ENCODE measurements at regions not wholly inside any gene's neighbourhood (a gene's known extent, or its start where the extent isn't known, plus 50 kb on each side); places are given as distances from the start of the nearest gene placed in this dataset.
"Not testable (repeated sequence)": the region's sequence is repeated elsewhere in the genome, so short reads cannot be mapped to it uniquely, and the experiment has no call there.

DNA sequence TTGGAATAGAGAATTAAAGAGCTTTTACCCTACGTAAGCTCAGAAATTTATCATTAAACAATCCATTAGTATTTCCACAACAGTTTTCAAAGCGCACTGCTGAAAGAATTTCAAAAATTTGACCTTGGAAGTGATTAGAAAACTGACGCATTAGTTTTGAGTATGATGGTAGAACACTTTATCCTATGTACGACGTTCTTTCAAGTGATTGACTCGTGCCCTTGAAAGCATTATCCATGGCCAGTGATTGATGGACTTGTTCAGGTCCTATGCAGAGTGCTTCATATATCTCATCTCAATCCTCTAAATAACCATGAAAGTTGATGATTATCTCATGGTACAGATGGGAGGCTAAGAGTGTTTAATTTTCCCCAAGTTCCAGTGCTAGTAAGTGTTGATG lies 697.2 kb downstream of the USP25 start:
- DNase-seq: no peak

DNA sequence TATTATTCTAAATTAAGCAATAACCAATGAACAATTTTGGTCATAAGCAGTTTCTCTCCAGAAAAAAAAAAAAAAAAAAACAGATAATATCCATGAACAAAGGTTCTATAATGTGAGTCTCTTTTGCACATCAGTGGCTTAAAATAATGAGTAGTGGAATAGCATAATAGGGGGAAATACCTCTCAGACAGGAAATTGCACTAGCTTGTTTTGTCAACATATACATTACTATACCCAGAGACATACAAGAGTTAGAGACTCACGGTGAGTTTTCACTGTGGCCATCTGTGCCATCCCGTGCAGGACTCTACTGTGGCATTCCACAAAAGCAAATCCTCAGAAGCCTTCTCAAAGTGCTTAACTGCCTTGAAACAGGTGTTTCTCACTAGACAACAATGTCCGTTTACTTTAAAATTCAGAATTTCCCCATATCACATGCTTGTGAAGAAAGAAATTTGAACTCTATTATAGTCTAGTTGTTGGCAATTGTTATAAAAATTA lies 697.9 kb downstream of the USP25 start:
- no peak for DNase-seq

DNA sequence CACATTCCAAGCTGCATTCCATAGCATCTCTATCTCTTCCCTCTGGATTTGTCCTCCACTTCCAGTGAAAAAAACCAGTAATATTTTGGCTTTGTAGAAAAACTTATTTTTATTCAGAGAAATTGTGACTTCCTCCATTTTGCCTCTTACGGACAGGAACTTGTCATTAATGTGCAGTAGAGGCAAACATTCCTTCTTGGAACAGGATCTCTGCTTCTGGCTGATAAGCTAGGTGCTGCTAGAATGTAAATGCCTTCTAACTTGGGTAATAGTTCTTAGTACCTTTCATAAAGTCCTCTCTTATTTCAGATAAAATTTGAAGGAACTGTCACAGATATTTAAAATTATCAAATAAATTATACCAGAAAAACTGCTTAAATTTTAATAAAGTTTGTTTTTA lies 707.8 kb downstream of the USP25 start:
- DNase-seq: no peak

DNA sequence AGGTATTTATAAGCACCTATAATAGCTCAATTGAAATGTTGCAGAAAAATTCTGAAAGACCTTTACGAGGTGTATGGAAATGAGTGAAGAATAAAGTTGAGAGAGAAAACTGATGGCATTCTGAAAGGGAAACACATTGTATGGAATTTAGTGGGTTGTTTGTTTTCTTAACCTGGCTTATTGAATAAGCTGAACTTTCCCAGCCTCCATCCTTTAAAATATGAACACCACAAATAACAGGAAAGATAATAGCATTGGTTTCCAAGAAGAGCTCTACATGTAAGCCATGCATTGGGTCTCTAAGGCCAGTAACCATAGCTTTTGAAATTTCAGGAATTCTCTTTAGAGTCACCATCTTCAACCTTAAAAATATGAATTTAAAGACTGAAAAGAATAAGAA lies 709.0 kb downstream of the USP25 start:
- DNase-seq: no peak

DNA sequence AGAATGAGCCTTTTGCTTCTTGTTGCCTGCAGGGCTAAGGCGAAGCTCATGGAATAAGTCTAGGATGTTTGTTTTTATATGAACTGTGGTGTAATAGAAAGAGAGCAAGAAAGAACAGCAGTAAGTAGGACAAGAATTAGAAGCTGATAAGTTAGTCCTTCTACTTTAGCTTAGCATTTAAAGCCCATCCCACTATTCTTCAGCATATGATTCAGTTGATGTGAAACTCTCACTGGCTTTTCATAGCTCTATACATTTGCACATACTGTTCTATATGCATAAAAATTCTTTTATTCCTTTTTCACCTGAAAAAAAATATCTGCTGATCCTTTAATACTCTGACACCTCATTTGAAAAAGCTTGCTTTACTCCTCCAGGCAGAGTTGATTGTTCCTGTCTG lies 712.0 kb downstream of the USP25 start:
- no peak for DNase-seq

DNA sequence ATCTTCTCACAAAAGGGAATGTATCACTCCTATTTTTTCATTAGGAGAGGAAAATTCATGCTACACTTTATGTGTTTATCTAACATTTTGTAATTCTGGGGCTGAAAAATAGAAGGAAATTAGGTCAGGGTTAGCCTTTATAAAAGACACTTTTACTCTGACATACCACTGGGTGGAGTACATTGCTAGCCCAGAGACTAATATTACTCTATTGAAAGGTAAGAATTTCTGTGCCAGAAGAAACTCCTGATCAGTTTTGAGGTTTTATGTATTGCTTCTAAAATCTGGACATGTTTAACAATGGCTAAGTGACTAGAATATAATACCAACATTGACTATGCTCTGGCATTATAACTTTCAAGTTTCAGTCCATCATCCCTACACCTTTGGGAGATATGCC lies 724.6 kb downstream of the USP25 start:
- DNase-seq: no peak

DNA sequence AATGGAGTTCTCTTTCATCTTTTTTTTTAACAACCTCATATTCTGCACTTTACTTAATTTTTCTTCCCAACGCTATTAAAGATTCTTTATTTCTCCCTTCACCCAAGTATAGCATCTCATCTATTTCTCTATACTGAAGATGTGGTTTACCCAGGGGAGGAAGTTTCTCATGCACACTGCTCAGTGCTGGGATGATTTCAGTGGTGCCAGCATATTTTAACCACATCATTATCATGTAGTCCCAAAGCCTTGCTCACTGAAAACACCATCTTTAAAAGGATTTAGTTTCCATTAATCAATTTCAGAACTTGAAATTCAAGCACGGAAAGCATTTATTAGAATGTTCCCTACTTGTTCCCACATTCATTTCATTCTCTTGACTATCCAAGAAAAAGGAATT lies 725.7 kb downstream of the USP25 start:
- no peak for DNase-seq

DNA sequence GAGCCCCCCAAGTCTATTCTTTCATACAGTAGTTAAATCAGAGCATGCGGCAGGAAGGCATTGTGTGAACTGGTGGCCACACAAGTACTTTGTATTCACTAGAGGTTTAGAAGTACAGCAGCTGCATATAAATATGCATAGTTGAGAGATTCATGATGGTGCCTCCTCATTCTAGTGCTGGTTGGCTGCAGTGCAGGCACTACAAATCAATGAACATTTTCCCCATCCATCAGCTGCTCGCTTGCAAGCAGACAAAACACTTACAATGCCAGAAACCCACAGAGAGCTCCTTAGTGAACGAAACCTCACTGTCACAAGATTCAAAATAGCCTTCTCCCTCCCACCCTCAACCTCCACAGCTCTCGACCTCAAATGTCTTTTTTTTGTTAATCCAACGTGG lies 726.2 kb downstream of the USP25 start:
- no peak for DNase-seq

DNA sequence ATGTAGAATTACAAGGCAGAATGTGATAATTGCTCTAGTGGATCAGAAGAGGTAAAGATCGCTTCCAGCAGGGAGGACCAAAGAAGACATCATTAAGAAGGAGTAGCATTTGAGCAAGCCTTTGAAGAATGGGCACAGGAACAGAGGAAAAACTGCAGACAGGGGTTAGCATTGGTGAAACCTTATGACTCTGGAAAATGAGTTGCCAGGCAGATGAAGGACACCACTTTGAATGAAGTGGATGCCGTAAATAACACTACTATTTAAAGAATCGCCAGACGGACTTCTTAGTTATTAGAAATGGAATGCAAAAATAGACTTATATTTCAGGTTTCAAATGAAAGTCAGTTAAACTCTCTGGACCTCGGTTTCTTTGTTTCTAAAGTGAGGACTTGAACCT lies 727.7 kb downstream of the USP25 start:
- no peak for DNase-seq

DNA sequence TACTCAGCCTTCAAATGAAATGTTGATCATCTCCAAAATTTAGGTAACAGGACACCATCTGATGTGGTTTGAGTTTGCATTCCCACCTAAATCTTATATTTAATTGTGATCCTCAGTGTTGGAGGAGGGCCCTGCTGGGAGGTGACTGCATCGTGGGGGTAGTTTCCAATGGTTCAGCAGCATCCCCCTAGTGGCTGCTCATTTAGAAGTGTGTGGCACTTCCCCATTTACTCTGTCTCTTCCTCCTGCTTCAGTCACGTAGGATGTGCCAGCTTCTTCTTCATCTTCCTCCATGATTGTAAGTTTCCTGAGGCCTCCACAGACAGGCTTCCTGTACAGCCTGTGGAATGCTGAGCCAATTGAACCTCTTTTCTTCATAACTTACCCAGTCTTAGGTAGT lies 731.2 kb downstream of the USP25 start:
- DNase-seq: no peak

DNA sequence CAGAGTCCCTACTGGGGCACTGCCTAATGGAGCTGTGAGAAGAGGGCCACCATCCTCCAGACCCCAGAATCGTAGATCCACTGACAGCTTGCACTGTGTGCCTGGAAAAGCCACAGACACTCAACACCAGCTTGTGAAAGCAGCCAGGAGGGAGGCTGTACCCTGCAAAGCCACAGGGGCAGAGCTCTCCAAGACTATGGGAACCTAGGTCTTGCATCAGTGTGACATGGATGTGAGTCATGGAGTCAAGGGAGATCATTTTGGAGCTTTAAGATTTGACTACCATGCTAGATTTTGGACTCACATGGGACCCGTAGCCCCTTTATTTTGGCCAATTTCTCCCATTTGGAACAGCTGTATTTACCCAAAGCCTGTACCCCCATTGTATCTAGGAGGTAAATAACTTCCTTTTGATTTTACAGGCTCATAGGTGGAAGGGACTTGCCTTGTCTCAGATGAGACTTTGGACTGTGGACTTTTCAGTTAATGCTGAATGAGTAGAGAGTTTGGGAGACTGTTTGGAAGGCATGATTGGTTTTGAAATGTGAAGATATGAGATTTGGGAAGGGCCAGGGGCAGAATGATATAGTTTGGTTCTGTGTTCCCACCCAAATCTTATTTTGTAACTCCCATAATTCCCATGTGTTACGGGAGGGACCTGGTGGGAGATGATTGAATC lies 734.6 kb downstream of the USP25 start:
- not testable (repeated sequence) for DNase-seq

DNA sequence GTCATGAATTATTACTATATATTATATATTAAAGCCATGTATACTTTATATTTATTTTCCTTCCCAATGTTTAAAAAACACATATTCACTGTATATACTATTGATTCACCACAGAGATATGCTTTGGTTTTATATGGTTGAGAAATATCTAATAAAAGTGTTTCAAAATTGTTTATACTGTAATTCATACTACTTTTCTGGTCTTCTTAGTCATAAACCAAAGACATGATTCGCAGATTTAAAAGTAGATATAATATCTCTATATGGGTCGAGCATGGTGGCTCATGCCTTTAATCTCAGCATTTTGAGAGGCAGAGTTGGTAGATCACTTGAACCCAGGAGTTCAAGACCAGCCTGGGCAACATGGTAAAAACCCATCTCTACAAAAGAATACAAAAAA lies 738.4 kb downstream of the USP25 start:
- no peak for DNase-seq

DNA sequence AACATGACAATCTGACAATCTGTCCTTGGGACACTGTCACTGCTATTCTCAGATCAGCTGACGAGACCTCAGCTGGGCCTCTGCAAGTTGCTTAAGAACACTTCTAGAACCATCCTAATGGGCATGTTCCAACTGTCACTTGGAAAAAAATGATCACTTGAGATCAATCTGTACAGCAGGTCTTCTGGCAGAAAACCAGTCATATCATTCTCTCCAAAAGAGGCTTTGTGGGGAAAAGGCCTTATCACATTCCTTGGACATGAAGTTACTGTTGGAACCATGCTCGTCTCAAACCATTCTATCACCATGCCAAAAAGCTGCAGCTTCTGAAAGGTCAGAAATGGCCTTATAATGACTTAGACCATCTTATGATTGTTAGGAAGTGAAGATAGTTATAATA lies 744.2 kb downstream of the USP25 start:
- no peak for DNase-seq

DNA sequence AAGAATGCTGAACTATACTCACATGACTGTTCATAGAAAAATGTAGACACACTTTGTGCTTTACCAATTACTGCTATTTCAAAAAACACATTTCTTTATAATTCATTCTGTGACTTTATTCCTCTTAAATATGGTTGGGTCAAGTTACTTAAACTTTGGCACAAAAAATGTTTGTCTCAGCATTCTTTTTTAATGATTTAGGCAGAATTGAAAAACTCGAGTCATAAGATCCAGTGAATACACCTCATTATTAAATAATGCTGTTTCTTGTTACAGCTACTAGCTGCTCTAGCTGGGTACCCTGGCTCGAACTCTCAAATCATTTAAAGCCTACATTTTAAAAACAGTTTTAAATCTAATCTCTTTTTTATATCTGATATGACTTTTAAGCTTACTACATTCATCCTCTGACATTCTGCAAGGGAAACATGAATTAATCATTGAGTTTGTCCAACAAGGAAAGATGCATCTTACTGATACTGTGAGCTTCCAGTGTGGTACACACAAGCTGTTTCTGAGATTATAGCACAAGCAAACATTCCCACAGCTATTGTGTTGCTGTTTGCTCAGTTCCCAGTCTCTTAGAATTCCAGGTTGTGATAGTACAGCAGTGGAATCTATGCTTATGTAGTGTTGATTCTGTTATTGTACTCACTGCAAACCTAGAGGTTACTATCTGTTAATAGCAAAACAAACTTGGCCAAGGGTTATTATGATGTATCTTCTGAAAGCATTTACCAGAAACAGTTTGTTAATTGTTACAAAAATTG lies 746.5 kb downstream of the USP25 start:
- DNase-seq: no peak

DNA sequence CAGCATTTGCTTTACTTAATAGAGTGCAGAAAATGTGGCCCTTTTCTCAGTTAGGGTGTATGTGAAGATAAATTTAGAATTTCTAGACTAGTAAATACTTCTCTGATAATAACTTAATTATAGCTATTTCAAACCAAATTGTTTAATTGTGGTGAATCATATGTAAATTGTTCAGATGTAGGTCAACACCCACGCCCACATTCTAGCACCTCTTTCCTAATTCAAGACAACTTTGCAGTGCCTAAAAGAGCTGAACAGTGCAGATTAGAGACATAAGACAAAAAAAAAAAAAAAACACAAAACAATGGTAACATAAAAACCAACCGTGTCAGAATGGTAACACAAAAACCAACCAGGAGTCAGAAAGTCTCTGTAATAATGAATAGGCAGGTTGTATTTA lies 758.3 kb downstream of the USP25 start:
- DNase-seq: no peak

DNA sequence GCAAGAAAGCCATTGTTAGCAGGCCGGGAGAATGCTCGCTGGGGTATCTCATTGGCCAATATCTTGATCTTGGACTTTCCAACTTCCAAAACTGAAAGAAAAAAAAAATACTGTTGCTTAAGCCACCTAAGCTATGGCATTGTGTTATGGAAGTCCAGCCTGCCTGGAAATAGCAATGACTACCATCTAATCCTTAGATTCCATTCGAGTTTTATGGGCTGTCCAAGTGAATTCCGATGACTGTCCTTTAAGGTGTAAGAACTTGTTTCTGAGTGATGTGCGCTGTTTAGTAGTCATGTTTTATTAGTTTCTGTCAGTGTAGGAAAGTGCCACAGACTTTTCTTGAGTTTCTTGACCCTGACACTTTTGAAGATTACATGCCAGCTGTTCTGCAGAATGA lies 762.6 kb downstream of the USP25 start:
- no peak for DNase-seq

DNA sequence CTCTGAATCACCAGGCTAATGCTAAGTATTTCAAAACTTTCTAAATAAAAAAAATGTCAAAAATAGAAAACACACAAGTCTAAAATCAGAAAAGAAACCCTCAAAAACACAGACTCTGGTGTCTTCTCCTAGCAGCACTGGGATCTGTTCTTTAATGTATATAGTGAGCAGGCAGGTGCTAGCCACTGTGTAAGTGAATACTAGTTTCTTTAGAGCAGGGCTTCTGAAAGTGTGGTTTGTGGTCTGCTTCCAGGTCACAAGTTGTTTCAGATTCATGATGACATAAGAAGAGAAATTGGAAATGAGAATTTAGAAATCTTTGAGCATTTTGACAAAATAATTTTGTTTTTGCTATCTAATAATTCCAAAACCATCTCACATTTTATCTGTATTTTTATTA lies 763.1 kb downstream of the USP25 start:
- DNase-seq: no peak

DNA sequence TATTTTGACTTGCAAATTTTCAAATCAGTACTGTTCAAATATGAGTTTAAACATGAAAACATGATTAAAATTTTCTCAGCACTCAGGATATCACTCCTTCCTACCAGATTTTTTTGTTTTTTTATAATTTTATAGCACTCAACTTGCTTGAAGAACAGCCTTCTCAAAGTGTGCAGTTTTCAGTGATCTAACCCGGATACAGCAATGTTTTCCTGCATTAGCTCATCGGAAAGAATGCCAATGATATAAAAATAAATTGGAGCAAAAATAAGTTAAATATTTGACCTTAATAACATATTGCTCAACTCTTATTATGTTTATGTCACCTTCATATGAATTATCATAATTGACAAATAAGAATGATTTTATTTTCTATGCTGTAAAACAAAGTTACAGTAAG lies 766.8 kb downstream of the USP25 start:
- no peak for DNase-seq

DNA sequence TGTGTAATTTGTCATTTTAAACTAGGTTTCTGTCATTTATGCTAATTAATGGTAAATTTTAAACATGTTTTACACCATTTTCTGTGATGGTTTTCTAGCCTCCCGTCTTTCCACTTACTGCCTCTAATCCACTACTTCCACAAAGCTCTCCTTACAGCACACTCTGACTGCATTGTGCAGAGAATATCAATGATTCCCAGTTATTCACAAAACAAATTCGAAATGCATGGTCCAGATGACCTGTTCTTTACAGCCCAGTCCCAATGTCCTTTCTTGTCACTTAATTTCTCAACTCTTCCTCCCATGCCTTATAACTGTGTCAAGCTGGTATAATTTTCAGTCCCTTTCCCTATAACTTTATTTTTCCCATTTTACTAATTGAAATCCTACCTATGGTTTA lies 770.5 kb downstream of the USP25 start:
- DNase-seq: no peak

DNA sequence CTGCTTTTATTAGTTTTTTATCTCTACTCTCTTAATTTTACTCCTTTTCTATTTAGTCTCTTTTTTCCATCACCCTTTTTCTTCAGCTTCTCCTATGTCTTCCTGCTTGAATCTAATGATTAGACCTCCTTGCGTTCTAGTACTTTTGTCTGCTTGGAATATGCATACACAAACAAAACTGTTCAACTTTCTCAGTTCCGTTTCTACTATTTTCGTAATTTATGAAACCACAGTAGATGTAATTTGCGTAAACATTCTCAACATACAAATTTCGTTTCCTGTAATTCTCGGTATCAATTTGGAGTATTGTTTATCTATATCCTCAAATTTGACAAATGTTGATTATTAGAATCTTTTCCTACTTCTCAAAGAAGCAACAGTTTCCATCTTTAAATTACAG lies 772.5 kb downstream of the USP25 start:
- DNase-seq: no peak

DNA sequence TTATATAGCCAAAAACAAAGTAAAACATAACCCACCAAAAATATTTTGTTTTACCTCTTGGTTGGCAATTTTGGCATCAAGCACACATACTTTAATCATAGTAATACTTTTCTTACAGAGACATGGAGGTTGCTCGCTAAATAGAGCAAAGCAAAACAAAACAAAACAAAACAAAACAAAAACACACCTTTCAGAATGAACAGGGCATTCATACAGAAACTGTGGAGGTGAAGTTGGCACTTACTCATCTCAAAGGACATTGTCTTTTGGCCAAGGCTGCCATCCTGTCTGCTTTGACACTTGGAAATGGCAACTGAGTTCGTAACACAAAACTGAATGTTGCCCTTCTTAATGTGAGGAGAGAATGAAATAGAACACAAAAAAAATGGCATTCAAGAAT lies 773.1 kb downstream of the USP25 start:
- no peak for DNase-seq

DNA sequence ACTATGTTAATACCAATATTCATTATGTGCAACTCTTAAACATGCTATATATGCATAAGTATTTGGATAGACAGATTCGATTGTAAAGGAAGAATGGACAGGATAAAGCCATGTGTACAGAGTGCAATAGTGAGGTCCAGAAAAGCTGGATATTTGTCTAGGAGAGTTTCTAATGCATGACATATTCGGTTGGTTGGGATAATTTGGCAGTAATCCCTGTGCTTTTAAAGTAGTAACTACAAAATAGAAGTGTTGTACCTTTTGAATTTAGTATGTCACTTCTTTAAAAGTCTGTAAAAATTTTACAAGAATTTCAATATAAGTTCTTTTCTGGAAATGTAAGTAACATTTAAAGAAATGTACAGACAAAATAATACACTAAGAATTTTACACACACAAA lies 774.5 kb downstream of the USP25 start:
- DNase-seq: no peak

DNA sequence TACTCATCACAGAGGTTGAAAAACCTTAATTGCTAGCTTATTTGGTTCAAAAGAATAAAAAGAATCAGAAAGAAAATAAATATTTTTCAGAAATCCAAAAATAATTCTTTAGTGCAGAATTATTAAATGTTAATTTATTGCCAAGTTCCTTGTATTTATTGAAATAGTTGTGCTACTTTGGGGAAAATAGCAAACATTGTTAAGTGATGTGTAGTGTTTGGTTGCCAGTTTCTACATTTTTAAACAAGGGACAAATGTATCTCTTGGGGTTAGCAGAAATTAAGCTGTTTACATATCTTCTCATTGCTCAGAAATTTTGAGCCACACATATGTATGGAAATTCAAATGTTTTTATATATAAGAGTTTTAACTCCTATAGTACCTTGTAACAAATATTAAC lies 775.0 kb downstream of the USP25 start:
- no peak for DNase-seq

DNA sequence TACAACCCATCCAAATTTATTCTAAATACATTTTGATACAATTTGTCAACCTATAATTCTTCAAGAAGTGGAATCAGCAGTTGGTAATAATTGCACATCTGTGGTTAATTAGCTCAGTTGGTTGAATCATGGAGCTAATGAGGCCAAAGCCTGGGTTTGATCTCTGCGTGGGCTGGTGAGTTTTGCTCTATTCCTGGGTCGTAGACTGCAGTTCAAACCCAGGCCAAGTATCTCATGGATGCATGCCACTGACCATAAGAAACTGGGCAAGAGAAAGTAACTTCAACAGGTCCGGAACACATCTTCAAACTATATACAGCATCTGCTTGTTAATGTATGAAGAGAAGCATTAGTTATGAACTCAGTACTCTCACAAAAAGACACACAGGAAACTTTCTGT lies 779.7 kb downstream of the USP25 start:
- DNase-seq: no peak

DNA sequence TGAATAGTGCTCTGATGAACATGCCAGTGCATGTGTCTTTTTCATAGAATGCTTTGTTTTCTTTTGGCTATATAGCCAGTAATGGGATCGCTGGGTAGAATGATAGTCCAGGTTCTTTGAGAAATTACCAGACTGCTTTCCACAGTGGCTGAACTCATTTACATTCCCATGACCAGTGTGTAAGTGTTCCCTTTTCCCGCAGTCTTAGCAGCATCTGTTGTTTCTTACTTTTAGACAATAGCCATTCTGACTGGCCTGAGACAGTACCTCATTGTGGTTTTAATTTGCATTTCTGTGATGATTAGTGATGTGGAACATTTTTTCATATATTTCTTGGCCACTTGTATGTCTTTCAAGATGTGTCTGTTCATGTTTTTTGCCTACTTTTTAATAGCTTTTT lies 784.5 kb downstream of the USP25 start:
- no peak for DNase-seq
